ENCODE measurements at regions not wholly inside any gene's neighbourhood (a gene's known extent, or its start where the extent isn't known, plus 50 kb on each side); places are given as distances from the start of the nearest gene placed in this dataset.

DNA sequence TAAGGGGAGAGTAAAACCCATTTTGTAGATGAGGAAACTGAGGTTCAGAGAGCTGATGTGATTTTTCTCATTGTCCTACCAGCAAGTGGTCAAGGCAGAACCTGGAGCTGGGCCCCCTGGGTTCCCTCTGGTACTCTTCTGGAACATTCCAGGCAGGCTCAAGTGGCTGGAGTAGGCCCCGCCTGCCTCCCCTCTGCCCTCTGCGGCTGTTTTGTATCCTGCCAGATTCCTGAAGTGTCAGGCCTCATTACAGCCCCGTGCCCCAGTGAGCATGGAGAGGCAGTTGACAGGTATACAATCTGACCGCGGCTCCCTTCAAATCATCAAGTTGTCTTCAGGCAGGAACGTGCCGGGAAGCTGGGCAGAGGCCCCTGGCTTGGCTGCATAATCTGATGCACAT lies 94.6 kb upstream of the CD82 start:
- Histone ChIP-seq H3K4me3 (ENCODE audit: low read depth in 1 of 2, low read length in 2 of 2) (no peak overlapping the region), H3K4me2 (ENCODE audit: insufficient read depth, low read length) (no peak overlapping the region), H2AFZ (ENCODE audit: low read depth, low read length) (no peak overlapping the region), H3K79me2 (ENCODE audit: insufficient read depth, low read length) (no peaks in the 10 kb centered on the region), H3K9ac (ENCODE audit: low read depth, low read length) (no peak overlapping the region), H4K20me1 (ENCODE audit: insufficient read depth, low read length) (no peaks in the 10 kb centered on the region; the same call in 1 of the 2 replicates), H3K27ac (ENCODE audit: low read length) (no peak overlapping the region), H3K4me1 (ENCODE audit: insufficient read depth, low read length) (no peaks in the 10 kb centered on the region), H3K36me3 (ENCODE audit: insufficient read depth, low read length) (no peaks in the 10 kb centered on the region), H3K27me3 (ENCODE audit: insufficient read depth, low read length, poor library complexity) (peaks cover 10% of the 10 kb centered on the region), H3K9me3 (ENCODE audit: insufficient read depth, low read length, severe bottlenecking) (no peaks in the 10 kb centered on the region)
- no peak for DNase-seq
- no peak for ATAC-seq (ENCODE audit: insufficient read depth, low read depth)
- TF ChIP-seq EZH2 (IDR thresholded peaks at IDR 0.05; ENCODE audit: borderline replicate concordance, low read depth, low read length, severe bottlenecking), result no peak
- TF ChIP-seq, protein P1, sequence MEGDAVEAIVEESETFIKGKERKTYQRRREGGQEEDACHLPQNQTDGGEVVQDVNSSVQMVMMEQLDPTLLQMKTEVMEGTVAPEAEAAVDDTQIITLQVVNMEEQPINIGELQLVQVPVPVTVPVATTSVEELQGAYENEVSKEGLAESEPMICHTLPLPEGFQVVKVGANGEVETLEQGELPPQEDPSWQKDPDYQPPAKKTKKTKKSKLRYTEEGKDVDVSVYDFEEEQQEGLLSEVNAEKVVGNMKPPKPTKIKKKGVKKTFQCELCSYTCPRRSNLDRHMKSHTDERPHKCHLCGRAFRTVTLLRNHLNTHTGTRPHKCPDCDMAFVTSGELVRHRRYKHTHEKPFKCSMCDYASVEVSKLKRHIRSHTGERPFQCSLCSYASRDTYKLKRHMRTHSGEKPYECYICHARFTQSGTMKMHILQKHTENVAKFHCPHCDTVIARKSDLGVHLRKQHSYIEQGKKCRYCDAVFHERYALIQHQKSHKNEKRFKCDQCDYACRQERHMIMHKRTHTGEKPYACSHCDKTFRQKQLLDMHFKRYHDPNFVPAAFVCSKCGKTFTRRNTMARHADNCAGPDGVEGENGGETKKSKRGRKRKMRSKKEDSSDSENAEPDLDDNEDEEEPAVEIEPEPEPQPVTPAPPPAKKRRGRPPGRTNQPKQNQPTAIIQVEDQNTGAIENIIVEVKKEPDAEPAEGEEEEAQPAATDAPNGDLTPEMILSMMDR (IDR thresholded peaks at IDR 0.05; ENCODE audit: borderline replicate concordance, extremely low read depth, low read length, poor library complexity, severe bottlenecking), result no peak

GRCh38 chr11:44471603-44472002 lies 93.9 kb upstream of the CD82 start:
- H3K4me3 ChIP-seq (ENCODE audit: low read depth in 1 of 2, low read length in 2 of 2), result no peak overlapping the region
- no peak overlapping the region for H3K27ac ChIP-seq (ENCODE audit: low read length)
- H3K4me2 ChIP-seq (ENCODE audit: insufficient read depth, low read length), result no peak overlapping the region
- H4K20me1 ChIP-seq (ENCODE audit: insufficient read depth, low read length), result no peaks in the 10 kb centered on the region; the same call in 1 of the 2 replicates
- peaks cover 10% of the 10 kb centered on the region for H3K27me3 ChIP-seq (ENCODE audit: insufficient read depth, low read length, poor library complexity)
- H3K79me2 ChIP-seq (ENCODE audit: insufficient read depth, low read length), result no peaks in the 10 kb centered on the region
- DNase-seq, result no peak
- no peaks in the 10 kb centered on the region for H3K36me3 ChIP-seq (ENCODE audit: insufficient read depth, low read length)
- no peaks in the 10 kb centered on the region for H3K4me1 ChIP-seq (ENCODE audit: insufficient read depth, low read length)
- TF ChIP-seq, protein P1 (IDR thresholded peaks at IDR 0.05; ENCODE audit: borderline replicate concordance, extremely low read depth, low read length, poor library complexity, severe bottlenecking), result no peak
- no peak for TF ChIP-seq EZH2 (IDR thresholded peaks at IDR 0.05; ENCODE audit: borderline replicate concordance, low read depth, low read length, severe bottlenecking)
- H3K9me3 ChIP-seq (ENCODE audit: insufficient read depth, low read length, severe bottlenecking), result no peaks in the 10 kb centered on the region
- ATAC-seq (ENCODE audit: insufficient read depth, low read depth), result no peak
- no peak overlapping the region for H3K9ac ChIP-seq (ENCODE audit: low read depth, low read length)
- no peak overlapping the region for H2AFZ ChIP-seq (ENCODE audit: low read depth, low read length)

GRCh38 chr11:44472916-44473315 lies 92.5 kb upstream of the CD82 start:
- DNase-seq, result no peak
- Histone ChIP-seq H3K79me2 (ENCODE audit: insufficient read depth, low read length) (no peaks in the 10 kb centered on the region), H3K27ac (ENCODE audit: low read length) (no peak overlapping the region), H3K4me2 (ENCODE audit: insufficient read depth, low read length) (no peak overlapping the region), H4K20me1 (ENCODE audit: insufficient read depth, low read length) (no peaks in the 10 kb centered on the region; the same call in 1 of the 2 replicates), H2AFZ (ENCODE audit: low read depth, low read length) (no peak overlapping the region), H3K27me3 (ENCODE audit: insufficient read depth, low read length, poor library complexity) (peaks cover 10% of the 10 kb centered on the region), H3K4me1 (ENCODE audit: insufficient read depth, low read length) (no peaks in the 10 kb centered on the region), H3K4me3 (ENCODE audit: low read depth in 1 of 2, low read length in 2 of 2) (no peak overlapping the region), H3K9me3 (ENCODE audit: insufficient read depth, low read length, severe bottlenecking) (no peaks in the 10 kb centered on the region), H3K9ac (ENCODE audit: low read depth, low read length) (no peak overlapping the region), H3K36me3 (ENCODE audit: insufficient read depth, low read length) (no peaks in the 10 kb centered on the region)
- ATAC-seq (ENCODE audit: insufficient read depth, low read depth), result no peak
- TF ChIP-seq EZH2 (IDR thresholded peaks at IDR 0.05; ENCODE audit: borderline replicate concordance, low read depth, low read length, severe bottlenecking), result no peak
- TF ChIP-seq, protein P1 (IDR thresholded peaks at IDR 0.05; ENCODE audit: borderline replicate concordance, extremely low read depth, low read length, poor library complexity, severe bottlenecking), result no peak

GRCh38 chr11:44474702-44475101 lies 90.8 kb upstream of the CD82 start:
- no peaks in the 10 kb centered on the region for H3K79me2 ChIP-seq (ENCODE audit: insufficient read depth, low read length)
- H3K27ac ChIP-seq (ENCODE audit: low read length), result no peak overlapping the region
- H3K27me3 ChIP-seq (ENCODE audit: insufficient read depth, low read length, poor library complexity), result peaks cover 10% of the 10 kb centered on the region
- no peaks in the 10 kb centered on the region; the same call in 1 of the 2 replicates for H4K20me1 ChIP-seq (ENCODE audit: insufficient read depth, low read length)
- no peaks in the 10 kb centered on the region for H3K36me3 ChIP-seq (ENCODE audit: insufficient read depth, low read length)
- no peak overlapping the region for H3K4me2 ChIP-seq (ENCODE audit: insufficient read depth, low read length)
- no peaks in the 10 kb centered on the region for H3K4me1 ChIP-seq (ENCODE audit: insufficient read depth, low read length)
- TF ChIP-seq EZH2 (IDR thresholded peaks at IDR 0.05; ENCODE audit: borderline replicate concordance, low read depth, low read length, severe bottlenecking), result no peak
- TF ChIP-seq, protein P1 (IDR thresholded peaks at IDR 0.05; ENCODE audit: borderline replicate concordance, extremely low read depth, low read length, poor library complexity, severe bottlenecking), result no peak
- no peak for DNase-seq
- no peak overlapping the region for H2AFZ ChIP-seq (ENCODE audit: low read depth, low read length)
- no peak overlapping the region for H3K4me3 ChIP-seq (ENCODE audit: low read depth in 1 of 2, low read length in 2 of 2)
- H3K9me3 ChIP-seq (ENCODE audit: insufficient read depth, low read length, severe bottlenecking), result no peaks in the 10 kb centered on the region
- no peak for ATAC-seq (ENCODE audit: insufficient read depth, low read depth)
- H3K9ac ChIP-seq (ENCODE audit: low read depth, low read length), result no peak overlapping the region
